Transverse colon (tissue), 3 donors: ENCODE measurements at regions not wholly inside any gene's neighbourhood (a gene's known extent, or its start where the extent isn't known, plus 50 kb on each side); places are given as distances from the start of the nearest gene placed in this dataset.

Experiments
- POLR2A ChIP-seq: fragments of 450-650 bp; IDR thresholded peaks from one replicate; pipeline ENCODE4 v1.6.1; 2016; ENCODE audit warnings: antibody characterized with exemption, mild to moderate bottlenecking, moderate library complexity
- TF ChIP-seq, protein P1 (sequence below), 5 experiments: fragments of 200-600 bp in 3 of 5; fragments of 450-650 bp in 2 of 5; sonication (generic) in 3 of 5; IDR thresholded peaks; 1 replicate in 2 of 5; 2 replicates in 3 of 5; pipeline ENCODE4 v1.5.1; 2016 to 2017; ENCODE audit warnings: antibody characterized with exemption in 5 of 5, inconsistent platforms in 3 of 5, mild to moderate bottlenecking in 2 of 5, moderate library complexity in 1 of 5

DNA sequence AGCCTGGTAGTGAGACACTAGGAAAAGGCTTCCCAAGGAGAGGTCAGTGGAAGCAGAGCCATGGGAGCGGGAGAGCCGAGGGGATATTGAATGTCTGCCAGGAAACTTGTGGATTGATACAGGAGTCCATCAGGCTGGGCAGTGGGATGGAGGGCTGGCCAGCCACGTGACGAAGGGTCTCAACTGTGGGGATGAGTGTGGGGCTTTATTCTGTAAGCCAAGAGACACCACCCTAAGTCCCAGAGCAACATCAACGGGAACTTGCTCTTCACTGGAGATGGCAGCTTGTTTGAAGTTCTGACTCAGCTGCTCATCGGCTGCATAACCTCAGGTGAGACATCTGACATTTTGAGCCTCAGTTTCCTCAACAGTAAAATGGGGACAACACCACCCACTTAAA lies 197.8 kb downstream of the VRK1 start:
- TF ChIP-seq, protein P1, sequence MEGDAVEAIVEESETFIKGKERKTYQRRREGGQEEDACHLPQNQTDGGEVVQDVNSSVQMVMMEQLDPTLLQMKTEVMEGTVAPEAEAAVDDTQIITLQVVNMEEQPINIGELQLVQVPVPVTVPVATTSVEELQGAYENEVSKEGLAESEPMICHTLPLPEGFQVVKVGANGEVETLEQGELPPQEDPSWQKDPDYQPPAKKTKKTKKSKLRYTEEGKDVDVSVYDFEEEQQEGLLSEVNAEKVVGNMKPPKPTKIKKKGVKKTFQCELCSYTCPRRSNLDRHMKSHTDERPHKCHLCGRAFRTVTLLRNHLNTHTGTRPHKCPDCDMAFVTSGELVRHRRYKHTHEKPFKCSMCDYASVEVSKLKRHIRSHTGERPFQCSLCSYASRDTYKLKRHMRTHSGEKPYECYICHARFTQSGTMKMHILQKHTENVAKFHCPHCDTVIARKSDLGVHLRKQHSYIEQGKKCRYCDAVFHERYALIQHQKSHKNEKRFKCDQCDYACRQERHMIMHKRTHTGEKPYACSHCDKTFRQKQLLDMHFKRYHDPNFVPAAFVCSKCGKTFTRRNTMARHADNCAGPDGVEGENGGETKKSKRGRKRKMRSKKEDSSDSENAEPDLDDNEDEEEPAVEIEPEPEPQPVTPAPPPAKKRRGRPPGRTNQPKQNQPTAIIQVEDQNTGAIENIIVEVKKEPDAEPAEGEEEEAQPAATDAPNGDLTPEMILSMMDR (IDR thresholded peaks at IDR 0.05): no peak
- no peak for TF ChIP-seq POLR2A
